GM19099 (cell line): ENCODE measurements at regions not wholly inside any gene's neighbourhood (a gene's known extent, or its start where the extent isn't known, plus 50 kb on each side); places are given as distances from the start of the nearest gene placed in this dataset.

ENCODE experiments used
- POLR2A ChIP-seq: IDR thresholded peaks from 3 replicates; pipeline ENCODE4 v1.6.1; 2011; ENCODE audit warnings: low read depth; ENCODE audit not compliant: insufficient read length; ENCODE audit errors: extremely low read depth

DNA sequence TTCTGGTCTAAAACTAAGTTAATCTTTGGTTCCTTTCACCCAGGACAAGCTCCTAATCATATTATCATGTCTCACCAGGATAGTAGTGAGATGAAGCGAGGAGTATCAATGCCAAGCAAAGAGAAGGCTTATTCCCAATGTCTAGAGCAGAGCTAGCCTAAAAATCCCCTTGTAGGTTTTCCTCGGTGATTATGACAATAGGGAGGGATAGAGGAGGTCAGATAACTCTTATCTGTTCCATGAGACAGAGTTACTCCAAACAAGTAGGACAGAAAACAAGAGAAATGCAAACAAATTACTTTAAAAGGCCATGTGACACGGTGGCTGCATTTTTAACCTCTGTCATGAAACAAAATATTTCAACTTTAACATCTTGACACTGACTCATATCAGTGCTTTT is 623.1 kb downstream of the ADCYAP1 start:
- no peak for TF ChIP-seq POLR2A

DNA sequence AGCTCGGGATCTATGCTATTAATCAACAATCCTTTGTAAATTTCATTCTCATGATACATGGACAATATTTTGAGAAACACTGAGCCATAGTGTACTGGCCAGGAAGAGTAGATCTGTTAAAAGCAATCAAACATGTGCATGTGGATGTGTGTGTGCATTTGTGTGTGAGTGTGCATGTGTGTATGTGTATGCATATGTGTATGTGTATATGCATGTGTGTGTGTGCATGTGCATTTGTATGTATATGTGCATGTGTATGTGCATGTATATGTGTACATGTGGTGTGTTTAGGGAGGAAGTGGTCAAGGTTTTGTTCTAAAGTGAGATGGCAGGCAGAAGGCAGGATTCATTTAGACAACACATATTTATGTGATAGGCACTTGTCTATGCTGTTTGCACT is 623.8 kb downstream of the ADCYAP1 start:
- no peak for TF ChIP-seq POLR2A

DNA sequence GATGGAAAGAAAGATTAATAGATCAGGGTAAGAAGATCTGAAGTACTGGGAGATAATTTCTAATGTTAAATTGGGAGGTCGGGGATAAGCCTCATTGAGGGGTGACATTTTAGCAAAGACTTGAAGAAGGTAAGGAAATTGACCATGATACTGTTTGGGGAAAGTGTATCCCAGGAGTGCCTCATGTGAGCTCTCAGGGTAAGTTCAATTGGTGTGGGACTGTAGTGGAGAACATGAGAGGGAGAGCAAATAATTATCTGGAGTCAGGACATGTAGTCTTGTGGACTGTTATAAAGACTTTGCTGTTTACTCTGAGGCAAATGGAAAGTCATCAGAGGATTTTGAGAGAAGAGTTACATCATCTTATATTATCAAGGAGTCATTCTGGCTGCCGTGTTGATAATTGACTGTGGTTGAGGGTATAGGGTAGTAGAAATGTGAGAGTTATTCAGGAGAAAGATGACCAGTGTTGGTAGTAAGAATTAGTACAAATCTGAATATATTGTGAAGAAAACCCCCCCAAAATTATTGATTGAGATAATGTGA is 624.4 kb downstream of the ADCYAP1 start:
- no peak for TF ChIP-seq POLR2A

DNA sequence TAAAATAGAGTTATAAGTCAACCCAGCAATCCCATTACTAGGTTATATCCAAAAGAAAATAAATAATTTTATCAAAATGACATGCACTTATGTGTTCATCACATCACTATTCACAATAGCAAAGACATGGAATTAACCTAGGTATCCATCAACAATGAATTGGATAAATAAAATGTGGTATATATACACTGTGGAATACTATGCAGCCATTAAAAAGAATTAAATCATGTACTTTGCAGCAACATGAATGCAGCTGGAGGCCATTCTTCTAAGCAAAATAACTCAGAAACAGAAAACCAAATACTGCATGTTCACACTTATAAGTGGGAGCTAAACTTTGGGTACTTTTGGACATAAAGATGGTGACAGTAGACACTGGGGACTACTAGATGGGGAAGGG is 626.0 kb downstream of the ADCYAP1 start:
- no peak for TF ChIP-seq POLR2A

DNA sequence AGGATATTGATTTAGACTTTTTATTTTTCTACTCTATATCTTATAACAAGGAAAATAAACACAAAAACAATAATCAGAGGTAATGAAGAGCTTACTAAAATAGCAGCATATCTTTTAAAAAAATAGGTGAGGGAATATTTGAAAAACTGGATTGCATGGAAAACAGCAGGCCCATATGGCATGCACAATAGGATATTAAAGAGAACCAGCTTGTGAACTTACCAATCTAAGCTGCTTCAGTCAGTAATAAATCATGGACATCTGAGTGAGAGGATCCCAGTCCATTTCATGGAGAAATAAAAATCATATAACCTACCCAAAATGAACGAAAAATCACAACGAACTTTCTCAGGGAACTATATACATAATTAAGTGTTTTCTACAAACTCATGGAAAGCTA is 634.6 kb downstream of the ADCYAP1 start:
- TF ChIP-seq POLR2A: no peak

DNA sequence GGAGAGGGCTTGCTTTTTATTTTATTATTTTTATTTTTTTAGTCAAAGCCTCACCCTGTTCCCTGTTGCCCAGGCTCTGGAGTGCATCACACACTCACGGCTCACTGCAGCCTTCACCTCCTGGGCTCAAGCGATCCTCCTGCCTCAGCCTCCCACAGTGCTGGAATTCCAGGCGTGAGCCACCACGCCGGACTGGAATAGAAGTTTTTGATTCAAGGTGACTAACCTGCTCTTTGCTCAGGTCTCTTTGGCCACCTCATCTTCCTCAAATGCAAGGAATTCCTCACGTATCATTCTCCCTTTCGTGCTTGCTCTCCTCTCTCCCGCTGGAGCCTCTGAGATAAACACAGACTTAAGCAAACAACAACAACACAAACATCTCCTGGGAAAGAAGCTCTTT is 636.8 kb downstream of the ADCYAP1 start:
- no peak for TF ChIP-seq POLR2A

DNA sequence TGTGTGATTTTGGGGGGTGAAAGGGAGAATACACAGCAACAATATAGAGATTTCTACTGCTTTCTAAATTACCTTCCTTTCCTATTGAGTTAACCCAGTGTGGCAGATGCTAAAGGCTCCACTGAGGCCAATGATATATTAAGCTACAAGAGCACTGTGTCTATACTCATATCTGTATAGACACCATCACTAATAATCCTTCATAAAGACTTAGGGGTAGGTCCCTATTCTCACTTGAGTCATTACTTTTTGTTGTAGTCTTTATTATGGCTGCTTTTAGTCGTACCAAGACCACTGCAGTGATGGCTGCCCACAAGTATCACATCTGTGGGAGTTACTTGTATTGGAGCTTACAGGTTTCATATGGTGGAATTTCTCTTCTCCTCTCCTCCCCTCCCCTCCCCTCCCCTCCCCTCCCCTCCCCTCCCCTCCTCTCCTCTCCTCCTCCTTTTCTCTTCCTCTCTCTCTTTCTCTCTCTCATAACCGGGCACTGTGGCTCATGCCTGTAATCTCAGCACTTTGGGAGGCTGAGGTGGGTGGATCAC is 637.6 kb downstream of the ADCYAP1 start:
- no peak for TF ChIP-seq POLR2A

DNA sequence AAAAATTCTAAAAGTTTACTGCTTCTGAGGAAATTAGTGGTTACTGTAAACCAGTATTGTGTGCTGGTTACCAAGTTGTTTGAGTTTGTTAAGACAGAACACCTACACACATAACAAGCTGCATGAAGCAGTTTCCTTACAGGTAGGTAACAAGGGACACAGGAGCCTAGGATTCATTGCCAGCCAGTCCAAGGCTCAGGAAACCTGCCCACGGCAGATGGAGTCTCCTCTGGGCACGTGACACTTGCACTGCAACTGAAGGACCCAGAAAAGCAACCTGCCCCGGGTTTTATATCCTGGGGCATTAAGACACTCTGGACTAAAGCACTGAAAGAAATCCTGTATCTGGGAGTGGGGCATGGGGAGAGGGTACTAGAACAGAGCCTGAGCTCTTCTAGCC is 639.3 kb downstream of the ADCYAP1 start:
- TF ChIP-seq POLR2A: no peak

DNA sequence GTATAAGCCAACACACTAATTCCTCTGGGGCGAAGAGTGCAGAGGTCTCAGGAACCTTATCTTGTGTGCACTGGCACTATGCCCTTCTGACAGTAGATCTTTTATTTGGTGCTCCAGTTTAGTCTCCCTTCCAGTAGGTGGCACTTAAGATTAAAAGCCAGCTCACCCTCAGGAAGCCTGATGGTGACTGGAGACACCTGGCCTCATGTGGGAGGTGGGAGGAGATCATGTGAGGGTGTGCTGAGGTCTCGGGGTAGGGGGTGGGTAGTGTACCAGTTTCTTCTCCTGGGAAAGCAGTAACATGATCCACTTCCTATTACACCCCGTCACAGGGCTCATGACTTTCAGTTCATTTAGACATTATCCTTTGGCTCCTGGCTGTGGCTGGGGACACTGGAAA is 654.9 kb downstream of the ADCYAP1 start:
- TF ChIP-seq POLR2A: no peak

DNA sequence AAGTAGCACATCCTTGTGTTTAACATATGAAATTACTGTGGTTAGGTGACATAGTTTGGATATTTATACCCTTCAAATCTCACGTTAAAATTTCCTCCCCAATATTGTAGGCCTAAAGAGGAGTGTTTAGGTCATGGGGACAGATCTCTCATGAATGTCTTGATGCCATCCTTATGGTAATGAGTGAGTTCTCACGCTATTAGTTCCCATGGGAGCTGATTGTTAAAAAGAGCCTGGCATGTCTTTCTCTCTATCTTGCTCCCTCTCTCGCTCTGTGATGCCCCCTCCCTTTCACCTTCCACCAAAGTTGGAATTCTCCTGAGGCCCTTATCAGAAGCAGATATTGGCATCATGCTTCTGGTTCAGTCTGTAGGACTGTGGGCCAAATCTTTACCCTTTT is 660.1 kb downstream of the ADCYAP1 start:
- TF ChIP-seq POLR2A: no peak

DNA sequence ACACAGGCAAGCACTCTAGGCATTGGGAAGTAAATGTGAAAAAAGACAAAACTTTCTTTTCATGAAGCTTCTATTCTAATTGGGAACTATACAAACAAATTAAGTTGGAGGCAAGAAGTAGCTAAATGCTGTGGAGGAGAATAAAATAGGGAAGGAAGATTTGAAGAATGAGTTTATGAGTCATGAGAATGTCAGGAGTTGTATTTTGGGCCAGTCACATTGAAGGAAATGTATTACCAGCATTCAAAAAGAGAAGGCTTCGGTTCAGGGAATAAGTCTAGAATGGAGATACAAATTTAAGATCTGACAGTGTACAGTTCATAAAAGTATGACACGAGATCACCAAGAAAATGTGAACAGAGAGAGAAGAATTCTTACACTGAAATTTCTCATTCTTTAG is 666.5 kb downstream of the ADCYAP1 start:
- TF ChIP-seq POLR2A: no peak

DNA sequence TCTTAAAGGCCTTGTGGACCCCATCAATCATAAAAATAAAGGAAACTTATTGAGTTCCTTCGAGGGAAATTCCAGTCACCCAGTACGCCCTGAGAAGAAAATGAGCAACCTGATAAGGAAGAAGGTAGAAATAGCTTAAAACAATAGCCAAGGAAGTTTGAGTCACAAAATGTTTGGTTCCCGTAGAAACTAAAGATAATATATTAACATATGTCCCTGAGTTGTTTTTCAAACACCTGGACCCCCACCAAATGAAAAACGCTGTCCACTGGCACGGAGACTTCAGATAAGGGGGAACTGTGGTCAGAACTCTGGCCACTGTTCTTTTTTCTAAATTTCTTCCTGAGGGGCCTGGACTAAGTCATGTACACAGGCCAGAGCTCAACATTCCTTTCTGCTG is 669.1 kb downstream of the ADCYAP1 start:
- TF ChIP-seq POLR2A: no peak

DNA sequence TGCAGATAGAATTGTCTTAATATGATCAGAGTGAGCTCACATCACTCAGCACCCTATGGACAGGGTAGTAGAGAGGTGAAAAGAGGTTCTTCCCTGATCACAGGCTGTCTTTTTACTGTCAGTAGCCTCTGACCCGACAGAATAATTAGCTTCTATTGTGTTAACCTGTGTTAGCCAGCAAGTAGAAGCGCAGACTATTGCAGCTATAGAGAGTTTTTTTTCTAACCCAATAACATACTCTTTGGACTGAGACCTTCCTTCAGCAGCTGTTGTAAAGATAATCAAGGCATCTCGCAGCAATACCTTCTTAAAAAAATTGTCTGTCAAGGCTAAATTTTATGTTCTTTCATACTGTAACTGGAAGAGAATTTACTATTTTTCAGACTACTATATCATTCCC is 670.4 kb downstream of the ADCYAP1 start:
- no peak for TF ChIP-seq POLR2A

DNA sequence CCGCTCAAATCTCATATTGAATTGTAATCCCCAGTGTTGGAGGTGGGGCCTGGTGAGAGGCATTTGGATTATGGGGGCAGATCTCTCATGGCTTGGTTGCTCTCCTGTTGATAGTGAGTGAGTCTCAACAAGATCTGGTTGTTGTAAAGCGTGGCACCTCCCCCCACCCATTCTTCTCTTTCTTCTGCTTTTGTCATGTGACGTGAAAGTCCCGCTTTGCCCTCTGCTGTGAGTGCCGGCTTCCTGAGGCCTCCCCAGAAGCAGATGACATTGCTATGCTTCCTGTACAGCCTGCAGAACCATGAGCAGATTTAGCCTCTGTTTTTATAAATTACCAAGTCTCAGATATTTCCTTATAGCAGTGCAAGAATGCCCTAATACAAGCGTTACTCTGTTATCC is 673.8 kb downstream of the ADCYAP1 start:
- no peak for TF ChIP-seq POLR2A

DNA sequence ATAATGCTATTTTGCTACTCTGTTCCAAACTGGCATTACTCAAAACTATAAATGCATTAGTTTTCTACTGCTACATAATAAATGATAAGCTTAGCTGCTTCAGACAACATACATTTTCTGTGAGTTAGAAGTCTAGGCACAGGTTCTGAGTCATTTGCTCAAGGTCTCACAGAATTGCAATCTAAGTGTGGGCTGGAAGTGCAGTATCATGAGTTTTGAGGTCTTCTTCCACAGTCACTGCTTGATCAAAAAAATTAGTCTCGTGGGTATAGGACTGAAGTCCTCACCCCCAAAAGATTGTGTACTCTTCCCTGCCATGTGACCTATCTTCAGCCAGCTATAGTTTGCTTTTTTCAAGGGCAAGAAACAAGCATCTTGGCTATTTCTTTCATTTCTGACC is 676.9 kb downstream of the ADCYAP1 start:
- TF ChIP-seq POLR2A: no peak

DNA sequence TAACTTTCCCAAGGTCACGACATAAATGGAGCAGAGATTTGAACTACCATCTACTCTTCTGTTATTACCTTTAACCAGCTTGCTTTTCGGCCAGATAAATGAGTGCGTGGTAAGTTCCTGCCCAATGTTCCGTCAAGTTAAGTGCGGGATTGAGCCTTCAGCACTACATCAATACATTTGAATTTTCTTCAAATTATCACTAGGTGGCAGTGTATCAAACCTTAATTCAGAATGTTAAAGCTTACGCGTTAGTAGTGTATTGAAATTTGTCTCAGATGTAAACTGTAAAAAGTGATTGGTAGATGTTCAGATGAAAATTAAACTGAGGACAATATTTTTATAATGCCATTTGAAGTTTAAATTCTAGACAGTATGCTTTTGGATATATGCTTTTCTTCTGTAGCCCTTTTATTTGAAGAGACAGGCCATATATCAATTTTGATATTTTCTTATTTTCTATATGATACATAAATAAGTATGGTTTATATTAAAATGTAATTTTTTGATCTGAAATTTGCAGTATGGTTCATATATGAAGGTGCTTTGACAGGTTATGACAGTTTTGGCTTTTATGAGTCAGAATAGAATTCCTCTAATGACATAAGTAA is 681.3 kb downstream of the ADCYAP1 start:
- no peak for TF ChIP-seq POLR2A

DNA sequence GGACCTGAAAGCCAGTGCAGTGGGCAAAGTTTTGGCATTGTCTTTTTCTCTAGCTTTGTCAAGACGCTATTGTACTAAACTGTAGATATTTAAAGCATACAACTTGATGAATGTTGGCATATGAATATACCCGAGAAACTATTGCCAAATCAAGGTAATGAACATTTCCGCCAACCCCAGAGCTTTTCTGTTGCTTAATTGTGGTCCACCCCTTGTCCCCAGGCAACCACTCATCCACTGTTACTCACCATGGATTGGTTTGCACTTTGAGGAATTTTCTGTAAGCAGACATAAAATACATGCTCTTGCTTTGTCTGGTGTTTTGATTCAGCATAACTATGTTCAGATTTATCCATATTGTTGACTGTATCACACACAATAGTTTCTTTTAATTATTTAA is 688.4 kb downstream of the ADCYAP1 start:
- TF ChIP-seq POLR2A: no peak

DNA sequence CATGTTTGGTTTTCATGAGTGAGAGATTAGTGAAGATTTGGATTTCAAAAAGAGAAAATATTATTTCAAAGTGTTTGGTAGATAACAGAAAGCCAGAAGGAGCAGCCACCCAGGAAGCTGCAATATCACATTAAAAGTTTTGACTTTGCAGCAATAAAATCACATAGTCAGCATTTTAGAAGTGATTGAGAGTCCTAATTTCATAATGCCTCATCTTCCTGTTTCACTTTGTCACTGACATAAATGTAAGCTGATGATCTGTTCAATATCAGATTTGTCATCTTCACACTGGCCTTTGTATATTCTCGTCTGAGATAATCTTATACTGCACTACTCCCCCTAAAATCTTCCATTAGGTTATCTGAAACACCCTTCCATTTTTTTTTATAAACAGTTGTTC is 690.5 kb downstream of the ADCYAP1 start:
- TF ChIP-seq POLR2A: no peak

DNA sequence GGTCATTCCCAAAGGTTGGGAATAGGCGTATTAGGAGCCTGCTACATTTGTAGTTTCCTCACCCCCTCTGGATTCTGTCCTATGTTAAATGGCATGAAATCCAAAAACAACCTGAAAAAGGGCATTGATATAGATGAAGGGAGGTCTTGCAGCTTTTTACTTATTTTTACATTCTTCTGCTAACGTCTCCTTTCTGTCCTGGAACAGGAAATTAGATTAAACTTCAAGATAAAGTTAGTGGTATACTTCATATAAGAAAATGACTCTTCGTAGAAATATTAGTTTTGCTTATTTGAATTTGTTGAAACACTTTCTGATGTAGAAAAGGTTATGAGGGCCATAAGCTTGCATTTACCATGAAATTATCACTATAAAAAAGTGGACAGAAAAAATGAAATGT is 694.5 kb downstream of the ADCYAP1 start:
- no peak for TF ChIP-seq POLR2A
